ENCODE measurements at regions not wholly inside any gene's neighbourhood (a gene's known extent, or its start where the extent isn't known, plus 50 kb on each side); places are given as distances from the start of the nearest gene placed in this dataset.

- no peak overlapping the region for H3K9ac ChIP-seq (ENCODE audit: low read depth in 1 of 2, low read length in 2 of 2)
Measured at GRCh38 chr9:129525656-129526196, 95.2 kb downstream of the C9orf50 start.

DNA sequence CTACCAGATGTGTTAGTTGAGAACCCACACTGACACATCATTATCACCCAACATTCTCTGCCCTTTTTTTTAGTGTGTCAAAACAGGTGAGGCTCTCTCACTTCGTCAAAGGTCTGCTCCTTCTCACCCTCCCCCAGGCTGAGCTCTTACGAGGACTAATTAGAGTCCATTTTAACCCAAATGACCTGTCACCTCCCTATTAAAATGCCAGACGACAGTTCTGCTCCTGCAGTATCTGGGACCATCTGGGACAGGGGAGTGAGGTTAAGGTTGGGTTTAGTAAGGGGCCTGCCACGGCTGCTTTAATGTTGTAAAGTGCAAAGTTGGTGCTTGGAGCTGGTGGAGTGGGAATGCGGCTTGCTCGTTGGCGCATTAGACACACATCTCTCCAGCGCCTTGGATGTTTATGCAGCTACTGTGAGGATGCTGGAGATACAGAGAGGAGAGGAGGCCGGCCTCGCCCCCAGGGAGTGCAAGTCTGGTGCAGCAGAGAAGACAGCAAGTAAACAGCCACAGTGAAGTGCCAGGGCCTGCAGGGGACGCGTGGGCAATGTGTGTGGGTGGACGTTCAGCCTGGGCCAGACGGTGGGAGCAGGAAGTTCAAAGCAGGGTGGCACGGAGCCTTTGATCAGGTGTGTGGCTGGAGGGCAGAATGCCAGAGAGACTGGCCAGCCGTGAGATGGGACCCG is 96.2 kb downstream of the C9orf50 start:
- no peak for TF ChIP-seq FOXA2 (IDR thresholded peaks at IDR 0.05)
- TF ChIP-seq SP1 (IDR thresholded peaks at IDR 0.05): no peak
- TF ChIP-seq FOXA1 (IDR thresholded peaks at IDR 0.05): no peak
- TF ChIP-seq NR2F2 (IDR thresholded peaks at IDR 0.05): no peak
- TF ChIP-seq RAD21 (IDR thresholded peaks at IDR 0.05): no peak
- TF ChIP-seq REST (IDR thresholded peaks at IDR 0.05): no peak
- no peak for TF ChIP-seq RXRA (IDR thresholded peaks at IDR 0.05)
- no peak for TF ChIP-seq TAF1 (conservative IDR thresholded peaks at IDR 0.05)
- TF ChIP-seq CTCF (IDR thresholded peaks at IDR 0.05; ENCODE audit: low read depth, low read length, missing input control): no peak
- DNase-seq (ENCODE audit: low spot score): no peak
- Histone ChIP-seq H3K9me3 (ENCODE audit: control insufficient read depth in 4 of 4, low read length in 3 of 4) (no peaks in the 10 kb centered on the region), H3K36me3 (ENCODE audit: control insufficient read depth in 4 of 4, insufficient read depth in 3 of 4, low read depth in 1 of 4, low read length in 3 of 4) (no peaks in the 10 kb centered on the region), H3K4me3 (ENCODE audit: low read depth in 1 of 3, low read length in 3 of 3) (no peak overlapping the region), H3K9ac (ENCODE audit: low read depth in 1 of 2, low read length in 2 of 2) (no peak overlapping the region), H3K4me1 (ENCODE audit: control insufficient read depth in 4 of 4, insufficient read depth in 4 of 4, low read length in 3 of 4) (no peaks in the 10 kb centered on the region), H3K27ac (ENCODE audit: low read depth in 1 of 2, low read length in 2 of 2) (no peak overlapping the region), H3K27me3 (ENCODE audit: control insufficient read depth in 4 of 4, insufficient read depth in 4 of 4, low read length in 3 of 4) (no peaks in the 10 kb centered on the region)
- 82% methylated on average over 17 of the region's 17 CpGs for WGBS

More at GRCh38 chr9:129525656-129526196, 95.2 kb downstream of the C9orf50 start:
- Histone ChIP-seq H3K36me3 (ENCODE audit: control insufficient read depth in 4 of 4, insufficient read depth in 3 of 4, low read depth in 1 of 4, low read length in 3 of 4) (no peaks in the 10 kb centered on the region), H3K27me3 (ENCODE audit: control insufficient read depth in 4 of 4, insufficient read depth in 4 of 4, low read length in 3 of 4) (no peaks in the 10 kb centered on the region), H3K4me3 (ENCODE audit: low read depth in 1 of 3, low read length in 3 of 3) (no peak overlapping the region), H3K4me1 (ENCODE audit: control insufficient read depth in 4 of 4, insufficient read depth in 4 of 4, low read length in 3 of 4) (no peaks in the 10 kb centered on the region), H3K27ac (ENCODE audit: low read depth in 1 of 2, low read length in 2 of 2) (no peak overlapping the region), H3K9me3 (ENCODE audit: control insufficient read depth in 4 of 4, low read length in 3 of 4) (no peaks in the 10 kb centered on the region)
- 95% methylated on average over 3 of the region's 3 CpGs for WGBS
- TF ChIP-seq, protein P1, sequence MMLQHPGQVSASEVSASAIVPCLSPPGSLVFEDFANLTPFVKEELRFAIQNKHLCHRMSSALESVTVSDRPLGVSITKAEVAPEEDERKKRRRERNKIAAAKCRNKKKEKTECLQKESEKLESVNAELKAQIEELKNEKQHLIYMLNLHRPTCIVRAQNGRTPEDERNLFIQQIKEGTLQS (IDR thresholded peaks at IDR 0.05): no peak
- no peak for TF ChIP-seq FOXA1 (IDR thresholded peaks at IDR 0.05)
- no peak for TF ChIP-seq FOXA2 (IDR thresholded peaks at IDR 0.05)
- TF ChIP-seq SP1 (IDR thresholded peaks at IDR 0.05): no peak
- TF ChIP-seq HNF4G (IDR thresholded peaks at IDR 0.05): no peak
- TF ChIP-seq RXRA (IDR thresholded peaks at IDR 0.05): no peak
- no peak for TF ChIP-seq CTCF (IDR thresholded peaks at IDR 0.05; ENCODE audit: low read depth, low read length, missing input control)
- no peak for TF ChIP-seq NR2F2 (IDR thresholded peaks at IDR 0.05)
- no peak for TF ChIP-seq JUND (IDR thresholded peaks at IDR 0.05)
- DNase-seq (ENCODE audit: low spot score): no peak
